Choroid plexus epithelial cell (primary cell): ENCODE measurements at regions not wholly inside any gene's neighbourhood (a gene's known extent, or its start where the extent isn't known, plus 50 kb on each side); places are given as distances from the start of the nearest gene placed in this dataset.

Source experiments
- DNase-seq: peaks from one replicate; pipeline ENCODE4 v3.0.0-alpha.2; 2010; ENCODE audit warnings: low read depth
- H3K4me3 ChIP-seq: 2 replicates; pipeline ENCODE4 v1.5.1; 2011; ENCODE audit warnings: low read depth, mild to moderate bottlenecking, control low read depth, low read length, moderate library complexity
- CTCF ChIP-seq: conservative IDR thresholded peaks from 2 replicates; pipeline ENCODE4 v1.5.1; 2011; ENCODE audit warnings: low read depth, mild to moderate bottlenecking, control low read depth, inconsistent platforms, low read length, moderate library complexity

- peak; percentile 69 for DNase-seq
- peak; percentile 97 for TF ChIP-seq CTCF
Measured at GRCh38 chr2:236512902-236513435, 56.7 kb upstream of the ACKR3 start.

GRCh38 chr2:236513956-236514355, 55.7 kb upstream of the ACKR3 start:
- no peak for TF ChIP-seq CTCF
- no peak overlapping the region for H3K4me3 ChIP-seq
- no peak for DNase-seq

More at GRCh38 chr2:236512902-236513435, 56.7 kb upstream of the ACKR3 start:
- no peak overlapping the region for H3K4me3 ChIP-seq

- DNase-seq: no peak
- no peak overlapping the region for H3K4me3 ChIP-seq
- no peak for TF ChIP-seq CTCF
Measured at GRCh38 chr2:236516708-236517107, 52.9 kb upstream of the ACKR3 start.

- no peak for TF ChIP-seq CTCF
- DNase-seq: peak; percentile 34
Measured at GRCh38 chr2:236517251-236518031, 52.2 kb upstream of the ACKR3 start.

More at GRCh38 chr2:236517251-236518031, 52.2 kb upstream of the ACKR3 start:
- H3K4me3 ChIP-seq: no peak overlapping the region
